ENCODE measurements at regions not wholly inside any gene's neighbourhood (a gene's known extent, or its start where the extent isn't known, plus 50 kb on each side); places are given as distances from the start of the nearest gene placed in this dataset.
"Not testable (repeated sequence)": the region's sequence is repeated elsewhere in the genome, so short reads cannot be mapped to it uniquely, and the experiment has no call there.

DNA sequence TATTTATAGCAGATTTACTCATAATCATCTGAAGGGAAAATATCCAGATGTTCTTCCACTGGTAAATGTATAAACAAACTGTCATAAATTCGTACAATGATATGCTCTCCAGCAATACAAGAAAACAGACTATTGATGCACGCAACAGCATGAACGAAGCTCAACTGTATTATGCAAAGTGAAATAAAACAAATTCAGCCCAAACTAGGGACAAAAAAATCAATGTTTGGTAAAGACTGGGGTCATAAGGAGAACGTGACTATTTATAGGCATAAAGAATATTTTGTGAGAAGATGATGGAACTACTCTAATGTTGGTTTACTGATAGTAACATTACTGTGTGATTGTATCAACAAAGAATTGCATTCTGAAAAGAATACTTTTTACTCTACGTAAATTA, 1276.7 kb upstream of the DDX18 start:
- no peak for DNase-seq

GRCh38 chr2:116545286-116546068, 1269.0 kb upstream of the DDX18 start:
- no peak for DNase-seq

- not testable (repeated sequence) for DNase-seq
Observed at GRCh38 chr2:116552738-116553419, 1261.6 kb upstream of the DDX18 start.

DNA sequence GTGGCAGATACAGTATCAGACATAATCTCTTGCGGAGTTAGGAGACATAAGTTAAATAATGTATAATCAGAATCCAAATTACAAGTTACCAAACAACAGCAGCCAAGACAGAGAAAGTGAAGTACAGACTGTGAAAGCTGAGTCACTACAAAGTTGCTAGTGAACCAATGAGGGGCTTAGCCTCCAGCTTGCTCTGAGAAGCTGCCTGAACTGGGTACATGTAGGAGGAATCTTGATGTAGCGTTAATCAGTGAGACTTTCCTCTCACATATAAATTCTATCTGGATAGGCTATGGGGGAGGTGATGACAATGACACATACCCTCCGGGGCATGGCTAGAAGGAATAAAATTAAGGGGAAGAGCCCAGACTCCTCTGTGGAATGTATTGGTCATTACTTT, 1234.3 kb upstream of the DDX18 start:
- DNase-seq: no peak

GRCh38 chr2:116582850-116583249, 1231.6 kb upstream of the DDX18 start:
- no peak for DNase-seq

- no peak for DNase-seq
Observed at GRCh38 chr2:116585669-116586327, 1228.7 kb upstream of the DDX18 start.

DNA sequence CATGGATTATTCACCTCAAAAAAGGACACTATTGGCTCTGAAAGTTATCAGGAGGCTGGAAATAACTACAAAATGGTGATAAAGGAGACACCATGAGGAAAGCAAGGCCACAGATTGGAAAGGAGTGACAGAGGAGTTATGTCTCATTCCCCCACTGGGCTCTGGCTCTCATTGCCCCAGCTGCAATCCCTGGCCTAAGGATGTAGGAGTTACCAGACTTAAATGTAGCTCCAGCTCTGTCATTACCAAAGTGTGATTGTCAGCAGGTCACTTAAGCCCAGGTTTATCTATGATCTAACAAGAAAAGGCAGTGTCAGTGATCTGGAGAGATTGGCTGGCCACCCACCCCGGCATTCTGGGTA, 1228.2 kb upstream of the DDX18 start:
- no peak for DNase-seq

All from NCI-H524 treated with DMSO at 0.1 percent for 48 hours (cell line).